ENCODE measurements at regions not wholly inside any gene's neighbourhood (a gene's known extent, or its start where the extent isn't known, plus 50 kb on each side); places are given as distances from the start of the nearest gene placed in this dataset.
"Not testable (repeated sequence)": the region's sequence is repeated elsewhere in the genome, so short reads cannot be mapped to it uniquely, and the experiment has no call there.

- DNase-seq: peak; percentile 36
These were observed 66.0 kb upstream of the PAX7 start for GRCh38 chr1:18564676-18565075.

GRCh38 chr1:18565321-18565720 is 65.3 kb upstream of the PAX7 start:
- no peak for DNase-seq

- no peak for DNase-seq
These were observed 62.2 kb upstream of the PAX7 start for GRCh38 chr1:18568489-18568888.

DNA sequence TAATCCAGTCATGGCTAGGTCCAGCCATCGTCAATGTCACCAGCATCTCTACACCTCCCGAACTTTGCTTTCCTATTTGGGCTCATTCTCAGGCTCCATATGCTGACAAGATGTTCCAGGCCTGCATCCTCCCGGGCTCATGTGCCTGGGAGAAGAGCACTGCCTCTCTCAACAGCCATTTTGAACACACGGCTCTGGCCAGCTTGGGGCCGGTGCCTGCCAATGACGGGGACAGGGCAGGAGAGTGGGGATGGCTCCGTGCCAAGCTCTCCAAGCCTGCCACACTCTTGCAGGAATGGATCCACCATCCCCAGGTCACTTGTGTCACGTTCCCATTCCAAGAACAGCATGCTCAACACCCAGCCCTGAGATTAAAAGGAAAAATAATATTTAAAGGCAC is 61.4 kb upstream of the PAX7 start:
- DNase-seq: no peak

DNA sequence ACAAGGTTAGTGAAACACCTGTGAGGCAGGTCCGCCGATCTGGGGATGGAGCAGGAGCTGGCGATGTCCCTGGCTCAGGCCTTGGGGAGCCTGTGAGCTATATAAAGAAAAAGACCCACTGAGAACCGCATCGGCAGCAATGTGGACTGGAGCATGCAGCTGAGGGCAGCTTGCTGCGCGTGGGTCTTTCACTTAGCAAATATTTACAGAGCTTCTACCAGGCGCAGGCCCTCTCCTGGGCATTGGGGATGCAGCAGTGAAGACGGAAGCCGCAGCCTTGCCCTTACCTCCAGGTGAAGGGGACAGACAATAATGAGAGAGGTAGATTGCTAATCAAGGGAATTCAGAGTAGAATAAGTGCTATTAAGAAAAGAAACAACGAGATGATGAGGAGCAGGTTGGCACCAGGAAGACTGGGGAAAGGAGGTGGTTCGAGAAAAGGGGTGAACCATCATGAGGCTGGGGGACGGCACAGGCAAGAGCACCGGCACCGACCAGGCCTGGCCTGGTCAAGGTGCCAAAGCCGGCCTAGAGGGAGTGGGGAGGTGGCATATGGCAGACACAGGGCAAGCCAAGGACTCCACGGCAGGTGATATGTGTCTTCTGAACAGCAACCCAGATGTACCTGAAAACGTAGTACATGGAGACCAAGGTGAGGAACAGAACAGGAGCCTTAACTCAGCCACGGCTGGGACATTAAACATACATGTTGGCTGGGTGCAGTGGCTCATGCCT is 60.7 kb upstream of the PAX7 start:
- DNase-seq: no peak

DNA sequence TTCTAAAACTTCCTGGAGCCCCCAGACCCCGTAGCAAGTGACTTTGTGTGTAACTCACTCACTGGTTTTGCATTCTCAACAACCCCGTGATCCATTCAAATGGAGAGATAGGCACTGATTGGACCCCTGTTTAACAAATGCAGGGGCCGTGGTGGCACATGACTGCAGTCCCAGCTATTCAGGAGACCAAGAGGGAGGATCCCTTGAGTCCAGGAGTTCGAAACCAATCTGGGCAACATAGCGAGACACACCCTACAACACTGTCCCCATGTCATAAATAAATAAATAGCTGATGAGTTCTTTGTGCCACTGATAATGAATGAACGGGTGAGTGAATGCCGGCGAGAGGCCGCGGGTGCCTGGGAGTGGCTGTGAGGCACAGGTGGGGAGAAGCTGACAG is 59.4 kb upstream of the PAX7 start:
- no peak for DNase-seq

DNA sequence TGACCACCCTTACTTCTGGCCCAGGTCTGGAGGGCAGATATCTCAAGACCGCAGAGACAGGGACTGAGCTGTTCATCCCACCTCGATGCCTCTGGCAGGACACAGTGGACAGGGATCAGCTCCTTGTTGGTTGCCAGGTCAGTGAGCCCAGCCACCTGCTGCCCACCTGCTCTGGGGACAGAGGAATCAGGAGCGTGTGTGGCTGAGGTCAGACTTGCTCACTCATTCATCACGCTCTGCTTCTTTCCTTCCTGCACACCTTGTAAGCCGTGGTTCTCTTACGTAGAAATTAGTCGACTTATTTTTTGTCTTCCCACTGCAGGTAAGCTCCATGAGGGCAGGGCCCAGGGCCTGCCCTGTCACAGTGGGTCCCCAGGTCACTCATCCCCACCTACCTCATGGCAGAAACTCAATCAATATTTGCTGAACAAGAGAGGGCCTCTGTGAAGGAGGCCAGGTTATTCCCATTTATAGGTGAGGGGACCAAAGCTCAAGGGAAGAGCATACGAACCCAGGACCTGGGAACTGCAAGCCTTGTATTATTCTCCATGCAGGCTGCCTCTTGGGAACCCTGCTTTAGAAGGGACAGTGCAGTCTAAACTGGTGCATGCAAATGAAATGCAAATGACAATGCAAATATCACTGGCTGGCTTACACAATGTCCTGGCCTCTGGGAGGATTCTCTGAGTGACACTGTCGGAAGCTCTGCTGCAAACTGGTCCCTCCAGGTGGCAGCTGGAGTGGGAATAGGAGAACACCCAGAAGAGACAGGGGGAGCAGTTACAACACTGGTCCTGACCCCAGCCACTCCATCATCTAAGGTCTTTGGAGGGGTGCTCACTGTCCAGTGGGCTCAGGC is 58.4 kb upstream of the PAX7 start:
- no peak for DNase-seq

- DNase-seq: no peak
These were observed 57.5 kb upstream of the PAX7 start for GRCh38 chr1:18573170-18573569.

- no peak for DNase-seq
These were observed 55.9 kb upstream of the PAX7 start for GRCh38 chr1:18574754-18575153.

GRCh38 chr1:18575620-18576019 is 55.0 kb upstream of the PAX7 start:
- DNase-seq: peak; percentile 62

DNA sequence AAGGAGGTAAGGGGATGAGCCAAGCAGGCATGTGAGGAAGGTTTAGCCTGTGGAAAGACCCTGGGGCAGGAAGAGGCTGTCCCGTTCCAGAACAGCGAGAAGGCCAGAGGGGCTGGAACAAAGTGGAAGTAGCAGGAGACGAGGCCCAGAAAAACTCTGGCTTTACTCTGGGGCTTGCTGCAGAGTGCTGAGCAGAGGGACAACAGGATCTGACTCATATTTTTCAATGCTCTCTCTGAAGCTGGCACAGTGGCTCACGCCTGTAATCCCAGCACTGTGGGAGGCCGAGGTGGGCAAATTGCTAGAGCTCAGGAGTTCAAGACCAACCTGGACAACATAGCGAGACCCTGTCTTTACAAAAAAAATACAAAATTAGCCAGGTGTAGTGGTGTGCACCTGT is 52.4 kb upstream of the PAX7 start:
- no peak for DNase-seq

- DNase-seq: not testable (repeated sequence)
These were observed 51.4 kb upstream of the PAX7 start for GRCh38 chr1:18579267-18579666.

DNA sequence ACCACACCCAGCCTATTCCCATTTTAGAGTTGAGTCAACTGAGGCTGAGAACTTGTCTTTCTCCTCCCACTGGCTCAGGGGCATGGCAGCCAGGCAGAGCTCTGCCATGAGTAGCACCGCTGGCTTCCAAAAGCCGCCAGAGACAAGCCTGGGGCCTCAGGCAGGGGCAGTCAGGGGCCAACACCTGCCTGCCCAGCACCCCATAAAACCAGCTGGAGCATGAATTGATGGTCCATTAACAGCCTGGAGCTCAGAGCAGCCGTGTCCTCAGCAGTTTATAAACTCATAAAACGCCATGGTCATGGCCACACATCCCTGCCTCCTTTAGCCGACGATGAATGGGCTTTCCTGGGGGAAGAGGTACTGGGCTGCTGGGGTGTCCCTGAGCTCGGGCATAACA is 50.6 kb upstream of the PAX7 start:
- DNase-seq: no peak

- DNase-seq: no peak
These were observed 49.8 kb upstream of the PAX7 start for GRCh38 chr1:18580691-18581419.
